Loucy (cell line): ENCODE measurements at regions not wholly inside any gene's neighbourhood (a gene's known extent, or its start where the extent isn't known, plus 50 kb on each side); places are given as distances from the start of the nearest gene placed in this dataset.

Experiments used
- EZH2phosphoT487 ChIP-seq: fragments of 200-600 bp; IDR thresholded peaks from 2 replicates; pipeline ENCODE4 v1.6.1; 2018; ENCODE audit warnings: antibody characterized with exemption, mild to moderate bottlenecking, moderate library complexity, borderline replicate concordance
- TF ChIP-seq, protein P1 (sequence below): fragments of 200-600 bp; sonication (generic); conservative IDR thresholded peaks from 2 replicates; pipeline ENCODE4 v1.5.1; 2014; ENCODE audit warnings: mild to moderate bottlenecking, antibody characterized with exemption, low read length

DNA sequence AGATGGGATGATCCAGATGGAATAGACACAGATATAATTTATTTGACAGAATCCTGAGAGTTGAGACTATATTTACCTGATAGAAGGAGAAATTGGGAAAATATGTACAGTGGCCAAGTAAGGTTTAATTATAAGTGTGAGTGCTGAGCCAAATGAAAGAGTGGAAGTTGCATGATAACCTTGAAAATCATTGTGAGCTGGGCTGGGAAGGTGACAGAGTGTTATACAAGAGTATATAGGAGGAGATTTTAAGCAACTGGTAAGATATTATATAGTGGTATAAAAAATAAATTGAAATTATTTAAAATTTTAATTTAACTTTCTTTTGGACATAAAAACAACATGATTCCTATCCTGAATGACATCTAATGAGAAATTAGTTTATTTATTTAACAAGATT is 340.8 kb downstream of the NUP35 start:
- TF ChIP-seq, protein P1, sequence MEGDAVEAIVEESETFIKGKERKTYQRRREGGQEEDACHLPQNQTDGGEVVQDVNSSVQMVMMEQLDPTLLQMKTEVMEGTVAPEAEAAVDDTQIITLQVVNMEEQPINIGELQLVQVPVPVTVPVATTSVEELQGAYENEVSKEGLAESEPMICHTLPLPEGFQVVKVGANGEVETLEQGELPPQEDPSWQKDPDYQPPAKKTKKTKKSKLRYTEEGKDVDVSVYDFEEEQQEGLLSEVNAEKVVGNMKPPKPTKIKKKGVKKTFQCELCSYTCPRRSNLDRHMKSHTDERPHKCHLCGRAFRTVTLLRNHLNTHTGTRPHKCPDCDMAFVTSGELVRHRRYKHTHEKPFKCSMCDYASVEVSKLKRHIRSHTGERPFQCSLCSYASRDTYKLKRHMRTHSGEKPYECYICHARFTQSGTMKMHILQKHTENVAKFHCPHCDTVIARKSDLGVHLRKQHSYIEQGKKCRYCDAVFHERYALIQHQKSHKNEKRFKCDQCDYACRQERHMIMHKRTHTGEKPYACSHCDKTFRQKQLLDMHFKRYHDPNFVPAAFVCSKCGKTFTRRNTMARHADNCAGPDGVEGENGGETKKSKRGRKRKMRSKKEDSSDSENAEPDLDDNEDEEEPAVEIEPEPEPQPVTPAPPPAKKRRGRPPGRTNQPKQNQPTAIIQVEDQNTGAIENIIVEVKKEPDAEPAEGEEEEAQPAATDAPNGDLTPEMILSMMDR = no peak
- TF ChIP-seq EZH2phosphoT487 = no peak
